Ovary (tissue), 7 donors: ENCODE measurements at regions not wholly inside any gene's neighbourhood (a gene's known extent, or its start where the extent isn't known, plus 50 kb on each side); places are given as distances from the start of the nearest gene placed in this dataset.

Experiments
- DNase-seq, 5 donors: peaks; one replicate each; pipeline ENCODE4 v3.0.0-alpha.2; 2019 to 2020
- H3K27ac ChIP-seq, 2 donors: fragments of 200-600 bp; one replicate each; pipeline versions ENCODE4 v1.5.1 to v1.8.0; 2019 to 2022
- H3K27me3 ChIP-seq: fragments of 200-600 bp; one replicate; pipeline ENCODE4 v1.8.0; 2022
- H3K36me3 ChIP-seq: fragments of 200-600 bp; sonication (generic); one replicate; pipeline ENCODE4 v1.5.1; 2019
- H3K4me1 ChIP-seq: one replicate; pipeline ENCODE4 v1.8.1; 2013; ENCODE audit warnings: mild to moderate bottlenecking, moderate library complexity; ENCODE audit not compliant: insufficient read depth
- H3K4me3 ChIP-seq: fragments of 200-600 bp; sonication (generic); one replicate; pipeline ENCODE4 v1.5.1; 2017
- H3K9me3 ChIP-seq, 2 donors: fragments of 200-600 bp in 1 of 2; sonication (generic) in 1 of 2; one replicate each; pipeline versions ENCODE4 v1.5.1 to v1.8.1; 2013 to 2019; ENCODE audit warnings: mild to moderate bottlenecking in 1 of 2, moderate library complexity in 1 of 2
- EP300 ChIP-seq: sonication (generic); formaldehyde crosslinking; IDR thresholded peaks from one replicate; pipeline ENCODE4 v1.6.1; 2017; ENCODE audit warnings: antibody characterized with exemption
- POLR2A ChIP-seq: fragments of 450-650 bp; IDR thresholded peaks from one replicate; pipeline ENCODE4 v1.6.1; 2017; ENCODE audit warnings: antibody characterized with exemption, mild to moderate bottlenecking, moderate library complexity
- WGBS, 3 donors: extraction: QIAGEN DNeasy Blood & Tissue Kit in 1 of 3; methylation state at CpG; one replicate each; pipeline versions ENCODE4 v1.1.5 to v1.1.7; 2013 to 2017; 5-methylcytosine and 5-hydroxymethylcytosine counted together
- intact Hi-C, 4 donors: fragments of 100-400 bp; cut with DNase I; formaldehyde crosslinking; loops; one replicate each; pipeline versions ENCODE4 v1.11.0 to v1.15.1; 2022 to 2023
- TF ChIP-seq, protein P1 (sequence below), 3 donors: fragments of 450-650 bp in 2 of 3; fragments of 200-600 bp in 1 of 3; IDR thresholded peaks; one replicate each; pipeline versions ENCODE4 v1.5.1 to v1.8.0; 2016 to 2022; ENCODE audit warnings: antibody characterized with exemption in 3 of 3, mild to moderate bottlenecking in 1 of 3
- donor health status: DM: no; HTN: no; CAD: no; lungs with moderate emphysema.
- donor health status: DM: no; HTN: no; CAD: no.
- donor health status: Bipolar disorder and iron deficiency.
- donor health status: DM: no; HTN: no; CAD: no.
- donor health status: DM: yes; HTN: yes; CAD: no.

DNA sequence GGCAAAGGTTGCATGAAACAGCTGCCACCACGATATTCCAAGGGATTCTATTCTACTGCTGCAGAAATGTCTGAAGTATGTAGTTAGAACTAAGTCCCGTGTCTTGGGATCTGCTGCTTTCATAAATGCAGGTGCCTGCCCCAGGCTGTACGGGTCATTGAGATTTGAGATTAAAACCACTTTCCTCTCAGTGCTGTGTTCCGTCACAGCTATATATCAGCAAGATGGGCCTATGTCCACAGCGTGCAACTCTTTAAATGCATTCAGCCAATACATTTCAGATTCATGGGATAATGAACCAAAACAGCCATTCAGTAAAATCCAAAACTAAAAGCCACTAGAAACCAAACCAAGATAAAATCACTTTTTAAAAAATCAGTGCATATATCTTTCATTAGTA, 107.3 kb upstream of the LUZP2 start:
- TF ChIP-seq, protein P1, sequence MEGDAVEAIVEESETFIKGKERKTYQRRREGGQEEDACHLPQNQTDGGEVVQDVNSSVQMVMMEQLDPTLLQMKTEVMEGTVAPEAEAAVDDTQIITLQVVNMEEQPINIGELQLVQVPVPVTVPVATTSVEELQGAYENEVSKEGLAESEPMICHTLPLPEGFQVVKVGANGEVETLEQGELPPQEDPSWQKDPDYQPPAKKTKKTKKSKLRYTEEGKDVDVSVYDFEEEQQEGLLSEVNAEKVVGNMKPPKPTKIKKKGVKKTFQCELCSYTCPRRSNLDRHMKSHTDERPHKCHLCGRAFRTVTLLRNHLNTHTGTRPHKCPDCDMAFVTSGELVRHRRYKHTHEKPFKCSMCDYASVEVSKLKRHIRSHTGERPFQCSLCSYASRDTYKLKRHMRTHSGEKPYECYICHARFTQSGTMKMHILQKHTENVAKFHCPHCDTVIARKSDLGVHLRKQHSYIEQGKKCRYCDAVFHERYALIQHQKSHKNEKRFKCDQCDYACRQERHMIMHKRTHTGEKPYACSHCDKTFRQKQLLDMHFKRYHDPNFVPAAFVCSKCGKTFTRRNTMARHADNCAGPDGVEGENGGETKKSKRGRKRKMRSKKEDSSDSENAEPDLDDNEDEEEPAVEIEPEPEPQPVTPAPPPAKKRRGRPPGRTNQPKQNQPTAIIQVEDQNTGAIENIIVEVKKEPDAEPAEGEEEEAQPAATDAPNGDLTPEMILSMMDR (IDR thresholded peaks at IDR 0.05), result no peak
- TF ChIP-seq EP300, result no peak
- no peak for TF ChIP-seq POLR2A
- intact Hi-C loops, result no loop called here
- Histone ChIP-seq H3K36me3 (no peaks in the 10 kb centered on the region), H3K9me3 (no peaks in the 10 kb centered on the region), H3K27me3 (no peaks in the 10 kb centered on the region), H3K27ac (no peak overlapping the region), H3K4me1 (no peaks in the 10 kb centered on the region), H3K4me3 (no peak overlapping the region)
- WGBS, 3 donors, result 48 to 63% (median 61%) methylated on average over 5 of the region's 5 CpGs
- DNase-seq, result no peak

DNA sequence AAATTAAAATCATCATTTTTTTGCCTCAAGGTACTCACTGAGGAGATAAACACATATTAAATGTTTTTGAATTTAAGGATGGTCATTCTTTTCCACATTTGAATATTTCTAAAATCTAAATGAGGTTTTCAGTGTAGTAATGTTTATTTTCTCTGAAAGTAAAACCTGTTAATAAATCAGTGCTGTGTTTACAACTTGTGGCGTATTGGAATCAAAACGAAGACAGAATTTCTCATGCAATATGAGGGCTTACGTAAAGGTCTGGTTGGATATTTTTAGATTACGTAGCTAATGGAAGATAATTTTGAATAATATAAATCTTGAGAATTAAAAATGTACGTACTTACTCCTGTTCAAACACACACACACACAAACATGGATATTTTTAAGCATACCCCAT, 106.8 kb upstream of the LUZP2 start:
- intact Hi-C loops, result no loop called here
- no peak overlapping the region for H3K4me3 ChIP-seq
- TF ChIP-seq EP300 (no peak), POLR2A (no peak)
- TF ChIP-seq, protein P1 (IDR thresholded peaks at IDR 0.05), result no peak
- DNase-seq, result no peak
- H3K27ac ChIP-seq, result no peak overlapping the region
- H3K36me3 ChIP-seq, result no peaks in the 10 kb centered on the region
- H3K4me1 ChIP-seq, result no peaks in the 10 kb centered on the region
- H3K9me3 ChIP-seq, result no peaks in the 10 kb centered on the region
- H3K27me3 ChIP-seq, result no peaks in the 10 kb centered on the region
- WGBS, 3 donors, result 12 to 34% (median 17%) methylated on average over 5 of the region's 5 CpGs

DNA sequence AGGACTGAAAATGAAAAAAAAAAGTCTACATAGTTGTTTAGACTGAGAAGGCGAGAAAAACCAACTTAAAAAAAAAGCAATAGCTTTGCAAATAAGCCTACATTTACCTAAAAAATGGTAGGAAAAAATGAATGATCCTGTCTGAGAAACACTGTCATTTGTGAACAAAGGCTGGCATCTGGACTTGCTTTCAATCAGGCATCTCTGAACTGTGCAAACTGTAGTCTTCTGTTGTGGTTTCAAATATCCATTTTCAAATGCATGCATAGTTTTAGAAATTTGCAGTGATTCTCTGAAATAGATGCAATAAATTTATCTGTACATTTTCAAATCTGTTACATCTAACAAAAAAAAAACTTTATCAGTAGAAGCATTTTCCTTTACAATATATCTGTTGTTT, 106.1 kb upstream of the LUZP2 start:
- H3K27ac ChIP-seq, result no peak overlapping the region
- WGBS, 3 donors, result 84 to 91% (median 89%) methylated on average over 1 of the region's 1 CpG
- intact Hi-C loops, result no loop called here
- no peak overlapping the region for H3K4me3 ChIP-seq
- H3K9me3 ChIP-seq, result no peaks in the 10 kb centered on the region
- no peaks in the 10 kb centered on the region for H3K27me3 ChIP-seq
- no peaks in the 10 kb centered on the region for H3K4me1 ChIP-seq
- TF ChIP-seq, protein P1 (IDR thresholded peaks at IDR 0.05), result no peak
- TF ChIP-seq POLR2A (no peak), EP300 (no peak)
- H3K36me3 ChIP-seq, result no peaks in the 10 kb centered on the region
- DNase-seq, result no peak

DNA sequence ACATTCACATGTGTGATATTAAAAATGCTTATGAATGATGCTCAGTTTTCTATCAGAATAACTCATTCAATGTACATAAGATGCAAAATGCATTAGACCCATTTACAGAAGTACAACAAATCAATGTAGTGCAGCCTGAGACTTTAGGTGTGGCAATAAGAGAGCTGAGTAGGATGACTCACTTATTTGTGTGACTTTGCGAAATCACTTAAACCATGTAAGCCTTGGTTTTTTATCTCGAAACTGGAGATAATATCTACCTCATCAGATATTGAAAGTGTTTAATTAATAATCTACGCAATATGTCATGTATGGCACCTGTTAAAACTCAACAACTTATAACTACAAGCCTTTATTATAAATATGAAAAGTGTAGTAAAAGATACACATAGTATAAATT, 105.7 kb upstream of the LUZP2 start:
- WGBS, 3 donors, result 86 to 93% (median 93%) methylated on average over 3 of the region's 3 CpGs
- intact Hi-C loops, result no loop called here

More for the DNA sequence above, 105.7 kb upstream of the LUZP2 start:
- no peaks in the 10 kb centered on the region for H3K27me3 ChIP-seq
- H3K36me3 ChIP-seq, result no peaks in the 10 kb centered on the region
- H3K27ac ChIP-seq, result no peak overlapping the region
- no peak for TF ChIP-seq POLR2A
- TF ChIP-seq, protein P1 (IDR thresholded peaks at IDR 0.05), result no peak
- TF ChIP-seq EP300, result no peak
- no peaks in the 10 kb centered on the region for H3K9me3 ChIP-seq
- no peak for DNase-seq
- no peak overlapping the region for H3K4me3 ChIP-seq
- no peaks in the 10 kb centered on the region for H3K4me1 ChIP-seq
